ENCODE measurements at regions not wholly inside any gene's neighbourhood (a gene's known extent, or its start where the extent isn't known, plus 50 kb on each side); places are given as distances from the start of the nearest gene placed in this dataset.
"Not testable (repeated sequence)": the region's sequence is repeated elsewhere in the genome, so short reads cannot be mapped to it uniquely, and the experiment has no call there.

GRCh38 chr1:5165762-5166161 is 511.4 kb downstream of the AJAP1 start:
- no peak for DNase-seq

GRCh38 chr1:5164158-5164557 is 509.7 kb downstream of the AJAP1 start:
- DNase-seq = no peak

- no peak for DNase-seq
Measured at GRCh38 chr1:5161372-5161771, 507.0 kb downstream of the AJAP1 start.

- DNase-seq = no peak
Measured at GRCh38 chr1:5157175-5157574, 502.8 kb downstream of the AJAP1 start.

GRCh38 chr1:5156416-5157120 is 502.2 kb downstream of the AJAP1 start:
- DNase-seq = no peak

- no peak for DNase-seq
Measured at GRCh38 chr1:5151511-5151910, 497.1 kb downstream of the AJAP1 start.

- no peak for DNase-seq
Measured at GRCh38 chr1:5150191-5150590, 495.8 kb downstream of the AJAP1 start.

GRCh38 chr1:5147806-5148205 is 493.4 kb downstream of the AJAP1 start:
- DNase-seq = no peak

GRCh38 chr1:5142389-5142788 is 488.0 kb downstream of the AJAP1 start:
- no peak for DNase-seq

- no peak for DNase-seq
Measured at GRCh38 chr1:5141750-5142149, 487.3 kb downstream of the AJAP1 start.

- DNase-seq = no peak
Measured at GRCh38 chr1:5140962-5141361, 486.6 kb downstream of the AJAP1 start.

- DNase-seq = no peak
Measured at GRCh38 chr1:5140136-5140535, 485.7 kb downstream of the AJAP1 start.

- no peak for DNase-seq
Measured at GRCh38 chr1:5129746-5130355, 475.4 kb downstream of the AJAP1 start.

- DNase-seq = no peak
Measured at GRCh38 chr1:5125208-5125607, 470.8 kb downstream of the AJAP1 start.

- no peak for DNase-seq
Measured at GRCh38 chr1:5120559-5120958, 466.1 kb downstream of the AJAP1 start.

- no peak for DNase-seq
Measured at GRCh38 chr1:5119366-5120234, 465.2 kb downstream of the AJAP1 start.

GRCh38 chr1:5118771-5119170 is 464.4 kb downstream of the AJAP1 start:
- DNase-seq = not testable (repeated sequence)

- DNase-seq = not testable (repeated sequence)
Measured at GRCh38 chr1:5118292-5118691, 463.9 kb downstream of the AJAP1 start.

- no peak for DNase-seq
Measured at GRCh38 chr1:5111581-5111980, 457.2 kb downstream of the AJAP1 start.

- no peak for DNase-seq
Measured at GRCh38 chr1:5110508-5110907, 456.1 kb downstream of the AJAP1 start.

- no peak for DNase-seq
Measured at GRCh38 chr1:5109633-5110032, 455.2 kb downstream of the AJAP1 start.

GRCh38 chr1:5108740-5109139 is 454.3 kb downstream of the AJAP1 start:
- DNase-seq = no peak

GRCh38 chr1:5105744-5106143 is 451.3 kb downstream of the AJAP1 start:
- DNase-seq = no peak

GRCh38 chr1:5099558-5099957 is 445.1 kb downstream of the AJAP1 start:
- no peak for DNase-seq
